ENCODE measurements at regions not wholly inside any gene's neighbourhood (a gene's known extent, or its start where the extent isn't known, plus 50 kb on each side); places are given as distances from the start of the nearest gene placed in this dataset.
"Not testable (repeated sequence)": the region's sequence is repeated elsewhere in the genome, so short reads cannot be mapped to it uniquely, and the experiment has no call there.

- Histone ChIP-seq H3K4me1 (ENCODE audit: control insufficient read depth, insufficient read depth, low read length, poor library complexity, severe bottlenecking) (peaks cover 10% of the 10 kb centered on the region), H3K9me3 (ENCODE audit: control insufficient read depth, low read length) (no peaks in the 10 kb centered on the region), H3K4me3 (ENCODE audit: extremely low read depth, insufficient read depth, low read length, poor library complexity, severe bottlenecking) (no peak overlapping the region), H3K36me3 (ENCODE audit: control insufficient read depth, insufficient read depth, low read length) (no peaks in the 10 kb centered on the region), H3K27ac (ENCODE audit: low read depth, low read length, severe bottlenecking) (no peak overlapping the region)
- WGBS, 2 experiments (ENCODE audit: insufficient coverage in 2 of 2): 86 to 100% methylated on average over 2 of the region's 3 CpGs
Measured at GRCh38 chr2:65749545-65749944, 317.1 kb upstream of the SPRED2 start.

- no CpG with 5 or more reads among the region's 4 CpGs for WGBS, 2 experiments (ENCODE audit: insufficient coverage in 2 of 2)
- not testable (repeated sequence) for H3K4me3 ChIP-seq (ENCODE audit: extremely low read depth, insufficient read depth, low read length, poor library complexity, severe bottlenecking); H3K36me3 ChIP-seq (ENCODE audit: control insufficient read depth, insufficient read depth, low read length); H3K27ac ChIP-seq (ENCODE audit: low read depth, low read length, severe bottlenecking); H3K9me3 ChIP-seq (ENCODE audit: control insufficient read depth, low read length)
- peaks cover 10% of the 10 kb centered on the region for H3K4me1 ChIP-seq (ENCODE audit: control insufficient read depth, insufficient read depth, low read length, poor library complexity, severe bottlenecking)
Measured at GRCh38 chr2:65747875-65748274, 315.5 kb upstream of the SPRED2 start.

DNA sequence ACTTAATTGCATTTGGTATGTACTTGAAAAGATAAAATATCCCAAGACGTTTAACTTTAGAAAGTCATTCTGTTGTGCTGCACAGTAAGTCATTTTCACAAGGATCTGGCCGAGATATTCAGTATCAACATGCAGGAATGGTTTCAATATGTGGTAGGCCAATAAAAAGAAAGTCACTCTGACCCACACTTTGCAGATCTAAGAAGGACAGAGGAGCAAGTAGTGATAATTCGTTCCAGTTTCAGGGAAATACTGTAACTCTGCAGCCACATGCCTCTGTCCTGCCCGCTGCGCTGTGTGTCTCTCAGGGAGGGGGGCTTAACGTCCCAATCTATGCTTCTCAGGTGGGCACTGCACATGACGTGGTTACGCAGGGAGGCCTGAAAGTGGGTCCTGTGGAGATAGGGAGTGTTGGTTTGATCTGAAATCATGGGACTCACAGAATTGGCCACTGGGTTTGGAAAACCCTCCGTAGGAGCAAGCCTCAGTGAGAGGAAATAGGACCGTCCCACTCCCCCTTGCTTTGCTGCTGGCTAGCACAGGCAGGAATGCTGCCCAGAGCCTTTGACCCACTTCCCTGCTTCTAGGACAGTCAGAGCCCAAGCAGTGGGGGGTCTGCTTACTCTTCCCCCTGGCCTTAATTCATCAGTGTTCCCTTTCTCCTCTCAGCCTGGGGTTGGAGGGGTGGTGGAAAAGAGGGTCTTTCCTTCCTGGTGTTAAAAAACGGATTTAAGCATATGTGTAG, 314.7 kb upstream of the SPRED2 start:
- H3K27ac ChIP-seq (ENCODE audit: low read depth, low read length, severe bottlenecking): no peak overlapping the region
- WGBS, 2 experiments (ENCODE audit: insufficient coverage in 2 of 2): 78 to 84% methylated on average over 10 of the region's 11 CpGs
- H3K4me3 ChIP-seq (ENCODE audit: extremely low read depth, insufficient read depth, low read length, poor library complexity, severe bottlenecking): no peak overlapping the region

DNA sequence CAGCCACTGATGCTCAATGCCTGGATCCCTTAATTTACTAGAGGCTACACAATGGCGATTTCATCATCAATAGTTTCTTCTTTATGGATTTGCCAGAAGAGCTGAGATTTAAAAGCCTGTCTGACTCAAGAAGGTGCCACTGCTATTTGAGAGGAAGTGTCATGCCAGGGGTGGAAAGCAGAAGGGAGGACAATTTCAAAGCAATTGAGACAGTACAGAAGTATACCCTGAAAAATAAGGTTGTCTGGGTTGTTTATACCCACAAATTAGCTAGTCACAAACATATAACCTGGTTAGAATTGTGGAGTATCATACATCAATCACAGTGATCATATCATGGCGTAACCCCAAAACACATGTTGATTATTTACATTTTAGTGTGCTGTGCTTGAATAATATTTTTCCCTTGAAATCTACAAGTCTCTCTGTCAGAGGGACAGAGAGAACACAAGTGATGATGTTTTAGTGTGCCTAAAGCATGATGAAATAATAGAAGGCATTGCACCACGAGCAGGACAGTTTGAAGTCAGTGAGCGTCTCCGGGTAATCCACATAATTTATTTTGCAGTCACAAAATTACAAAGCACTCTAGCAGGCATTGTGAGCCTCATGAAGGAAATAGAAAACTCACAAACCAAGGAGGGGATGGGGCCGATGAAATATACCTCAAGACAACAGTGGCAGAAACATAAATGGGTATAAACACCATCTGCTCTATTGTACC, 312.2 kb upstream of the SPRED2 start:
- peaks cover 10% of the 10 kb centered on the region for H3K4me1 ChIP-seq (ENCODE audit: control insufficient read depth, insufficient read depth, low read length, poor library complexity, severe bottlenecking)
- no peak overlapping the region for H3K27ac ChIP-seq (ENCODE audit: low read depth, low read length, severe bottlenecking)
- WGBS, 2 experiments (ENCODE audit: insufficient coverage in 2 of 2): 92 to 100% methylated on average over 1 to 3 of the region's 6 CpGs
- no peaks in the 10 kb centered on the region for H3K36me3 ChIP-seq (ENCODE audit: control insufficient read depth, insufficient read depth, low read length)
- no peaks in the 10 kb centered on the region for H3K9me3 ChIP-seq (ENCODE audit: control insufficient read depth, low read length)
- no peak overlapping the region for H3K4me3 ChIP-seq (ENCODE audit: extremely low read depth, insufficient read depth, low read length, poor library complexity, severe bottlenecking)

More for the DNA sequence above, 314.7 kb upstream of the SPRED2 start:
- Histone ChIP-seq H3K4me1 (ENCODE audit: control insufficient read depth, insufficient read depth, low read length, poor library complexity, severe bottlenecking) (peaks cover 10% of the 10 kb centered on the region), H3K9me3 (ENCODE audit: control insufficient read depth, low read length) (no peaks in the 10 kb centered on the region), H3K36me3 (ENCODE audit: control insufficient read depth, insufficient read depth, low read length) (no peaks in the 10 kb centered on the region)

GRCh38 chr2:65742977-65743376, 310.6 kb upstream of the SPRED2 start:
- Histone ChIP-seq H3K4me1 (ENCODE audit: control insufficient read depth, insufficient read depth, low read length, poor library complexity, severe bottlenecking) (peaks cover 10% of the 10 kb centered on the region), H3K4me3 (ENCODE audit: extremely low read depth, insufficient read depth, low read length, poor library complexity, severe bottlenecking) (no peak overlapping the region), H3K36me3 (ENCODE audit: control insufficient read depth, insufficient read depth, low read length) (no peaks in the 10 kb centered on the region), H3K9me3 (ENCODE audit: control insufficient read depth, low read length) (no peaks in the 10 kb centered on the region), H3K27ac (ENCODE audit: low read depth, low read length, severe bottlenecking) (no peak overlapping the region)
- 86 to 91% methylated on average over 1 of the region's 1 CpG for WGBS, 2 experiments (ENCODE audit: insufficient coverage in 2 of 2)

DNA sequence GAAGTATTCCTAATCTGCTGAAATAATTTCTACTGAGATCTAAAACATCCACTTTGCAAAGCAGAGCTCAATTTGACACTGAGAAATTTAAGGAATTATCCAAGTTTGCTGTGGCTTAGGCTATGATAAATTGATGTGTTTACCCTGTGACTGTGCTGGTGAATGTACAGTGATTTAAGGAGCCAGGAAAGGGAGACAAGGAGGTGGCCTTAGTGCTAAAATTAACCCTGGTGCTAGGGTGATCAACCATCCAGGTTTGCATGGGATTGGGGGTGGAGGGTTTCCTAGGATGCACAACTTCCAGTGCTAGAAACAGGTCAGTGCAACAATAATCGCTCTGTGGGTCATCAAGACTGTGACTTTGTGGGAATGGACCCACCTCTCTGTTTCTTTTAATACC, 307.5 kb upstream of the SPRED2 start:
- Histone ChIP-seq H3K27ac (ENCODE audit: low read depth, low read length, severe bottlenecking) (no peak overlapping the region), H3K4me1 (ENCODE audit: control insufficient read depth, insufficient read depth, low read length, poor library complexity, severe bottlenecking) (no peaks in the 10 kb centered on the region), H3K36me3 (ENCODE audit: control insufficient read depth, insufficient read depth, low read length) (no peaks in the 10 kb centered on the region), H3K4me3 (ENCODE audit: extremely low read depth, insufficient read depth, low read length, poor library complexity, severe bottlenecking) (no peak overlapping the region), H3K9me3 (ENCODE audit: control insufficient read depth, low read length) (no peaks in the 10 kb centered on the region)
- 80 to 100% methylated on average over 1 of the region's 1 CpG for WGBS, 2 experiments (ENCODE audit: insufficient coverage in 2 of 2)

DNA sequence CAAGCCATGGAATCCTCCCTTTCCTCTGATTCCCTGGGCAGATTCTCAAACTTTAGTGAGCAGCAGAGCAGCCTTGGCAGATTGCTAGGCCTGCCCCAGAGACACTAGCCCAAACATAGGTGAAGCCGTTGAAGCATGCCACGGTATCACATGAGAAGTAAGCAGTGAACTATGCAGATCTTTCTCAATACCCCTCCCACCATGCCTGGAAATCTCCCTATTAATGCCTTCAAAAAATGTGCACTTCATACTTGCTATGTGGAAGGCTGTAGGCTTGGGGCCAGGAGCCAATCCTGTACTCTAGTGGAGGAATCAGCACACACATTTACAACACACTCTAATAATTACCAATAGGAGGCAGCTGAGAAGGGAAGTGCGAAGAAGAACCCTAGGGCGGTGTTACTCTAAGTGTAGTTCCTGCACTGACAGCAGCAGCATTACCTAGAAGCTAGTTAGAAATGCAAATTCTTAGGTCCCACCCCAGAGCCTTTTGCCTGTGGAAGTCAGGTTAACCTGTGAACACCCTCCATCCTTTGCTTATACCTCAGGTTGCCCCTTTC, 305.1 kb upstream of the SPRED2 start:
- H3K9me3 ChIP-seq (ENCODE audit: control insufficient read depth, low read length): no peaks in the 10 kb centered on the region
- WGBS, 2 experiments (ENCODE audit: insufficient coverage in 2 of 2): 100% methylated on average over 1 of the region's 4 CpGs; no CpG with 5 or more reads in 1 of the 2 experiments
- no peaks in the 10 kb centered on the region for H3K36me3 ChIP-seq (ENCODE audit: control insufficient read depth, insufficient read depth, low read length)
- H3K4me3 ChIP-seq (ENCODE audit: extremely low read depth, insufficient read depth, low read length, poor library complexity, severe bottlenecking): no peak overlapping the region
- H3K4me1 ChIP-seq (ENCODE audit: control insufficient read depth, insufficient read depth, low read length, poor library complexity, severe bottlenecking): no peaks in the 10 kb centered on the region
- H3K27ac ChIP-seq (ENCODE audit: low read depth, low read length, severe bottlenecking): no peak overlapping the region

- Histone ChIP-seq H3K27ac (ENCODE audit: low read depth, low read length, severe bottlenecking) (no peak overlapping the region), H3K4me3 (ENCODE audit: extremely low read depth, insufficient read depth, low read length, poor library complexity, severe bottlenecking) (no peak overlapping the region), H3K9me3 (ENCODE audit: control insufficient read depth, low read length) (no peaks in the 10 kb centered on the region), H3K36me3 (ENCODE audit: control insufficient read depth, insufficient read depth, low read length) (no peaks in the 10 kb centered on the region), H3K4me1 (ENCODE audit: control insufficient read depth, insufficient read depth, low read length, poor library complexity, severe bottlenecking) (no peaks in the 10 kb centered on the region)
- WGBS, 2 experiments (ENCODE audit: insufficient coverage in 2 of 2): 91 to 95% methylated on average over 5 to 12 of the region's 12 CpGs
Measured at GRCh38 chr2:65731476-65731875, 299.1 kb upstream of the SPRED2 start.

DNA sequence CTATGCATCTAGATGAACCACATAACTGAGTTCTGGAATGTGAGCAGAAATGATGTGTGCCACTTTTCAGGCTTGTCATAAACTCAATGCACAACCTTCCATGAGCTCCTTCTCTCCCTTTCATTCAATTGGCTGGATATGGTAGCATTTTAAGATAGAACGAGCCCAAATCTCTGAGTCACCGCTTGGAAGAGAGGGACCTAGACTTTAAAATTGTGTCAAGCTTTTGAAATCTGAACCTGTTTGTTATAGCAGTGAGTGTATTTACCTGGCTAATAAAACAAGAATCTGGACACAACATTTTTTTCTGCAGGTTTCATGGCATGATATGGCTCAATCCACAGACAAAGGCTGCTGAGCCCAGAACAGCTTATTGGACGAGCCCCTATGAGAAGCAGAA, 297.8 kb upstream of the SPRED2 start:
- H3K4me1 ChIP-seq (ENCODE audit: control insufficient read depth, insufficient read depth, low read length, poor library complexity, severe bottlenecking): no peaks in the 10 kb centered on the region
- H3K9me3 ChIP-seq (ENCODE audit: control insufficient read depth, low read length): no peaks in the 10 kb centered on the region
- WGBS, 2 experiments (ENCODE audit: insufficient coverage in 2 of 2): 0% methylated on average over 1 of the region's 3 CpGs; no CpG with 5 or more reads in 1 of the 2 experiments
- H3K27ac ChIP-seq (ENCODE audit: low read depth, low read length, severe bottlenecking): no peak overlapping the region
- H3K36me3 ChIP-seq (ENCODE audit: control insufficient read depth, insufficient read depth, low read length): no peaks in the 10 kb centered on the region
- no peak overlapping the region for H3K4me3 ChIP-seq (ENCODE audit: extremely low read depth, insufficient read depth, low read length, poor library complexity, severe bottlenecking)

DNA sequence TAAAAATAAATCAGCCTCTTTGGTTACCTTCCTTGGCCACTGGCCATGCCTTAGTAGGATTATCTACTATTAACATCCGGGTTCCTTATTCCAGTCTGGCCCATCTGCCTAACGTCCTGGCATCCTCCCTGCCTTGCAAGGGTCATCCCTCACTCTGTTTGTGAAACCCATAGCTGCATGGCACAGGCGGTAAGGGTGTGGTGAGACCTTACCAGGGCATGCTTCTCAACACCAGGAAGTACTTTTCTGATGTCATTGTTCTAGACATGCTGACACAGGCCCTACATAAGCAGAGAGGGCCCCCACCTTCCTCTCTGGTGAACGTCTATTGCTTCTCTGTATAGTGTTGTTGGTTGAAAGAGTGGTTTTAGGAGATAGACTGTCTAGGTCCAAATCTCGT, 296.8 kb upstream of the SPRED2 start:
- H3K36me3 ChIP-seq (ENCODE audit: control insufficient read depth, insufficient read depth, low read length): no peaks in the 10 kb centered on the region
- H3K27ac ChIP-seq (ENCODE audit: low read depth, low read length, severe bottlenecking): no peak overlapping the region
- H3K9me3 ChIP-seq (ENCODE audit: control insufficient read depth, low read length): no peaks in the 10 kb centered on the region
- H3K4me1 ChIP-seq (ENCODE audit: control insufficient read depth, insufficient read depth, low read length, poor library complexity, severe bottlenecking): no peaks in the 10 kb centered on the region
- H3K4me3 ChIP-seq (ENCODE audit: extremely low read depth, insufficient read depth, low read length, poor library complexity, severe bottlenecking): no peak overlapping the region
- 44 to 52% methylated on average over 2 to 3 of the region's 5 CpGs for WGBS, 2 experiments (ENCODE audit: insufficient coverage in 2 of 2)

Measured in mesodermal cell (in vitro differentiated cells).